ENCODE measurements at regions not wholly inside any gene's neighbourhood (a gene's known extent, or its start where the extent isn't known, plus 50 kb on each side); places are given as distances from the start of the nearest gene placed in this dataset.

GRCh38 chrX:17278961-17279360 lies 96.0 kb upstream of the NHS start:
- TF ChIP-seq CTCF (IDR thresholded peaks at IDR 0.05; ENCODE audit: poor library complexity) (no peak), EZH2 (IDR thresholded peaks at IDR 0.05; ENCODE audit: borderline replicate concordance) (no peak), EZH2phosphoT487 (IDR thresholded peaks at IDR 0.05; ENCODE audit: low read depth, severe bottlenecking, unreplicated experiment) (no peak)

Data from hepatocyte (in vitro differentiated cells).